ENCODE measurements at regions not wholly inside any gene's neighbourhood (a gene's known extent, or its start where the extent isn't known, plus 50 kb on each side); places are given as distances from the start of the nearest gene placed in this dataset.

- Histone ChIP-seq H3K36me3 (ENCODE audit: insufficient read depth, low read length) (no peaks in the 10 kb centered on the region), H3K4me1 (ENCODE audit: insufficient read depth, low read length) (no peaks in the 10 kb centered on the region)
These were observed 96.2 kb upstream of the NAP1L1 start for GRCh38 chr12:76180401-76181277.

DNA sequence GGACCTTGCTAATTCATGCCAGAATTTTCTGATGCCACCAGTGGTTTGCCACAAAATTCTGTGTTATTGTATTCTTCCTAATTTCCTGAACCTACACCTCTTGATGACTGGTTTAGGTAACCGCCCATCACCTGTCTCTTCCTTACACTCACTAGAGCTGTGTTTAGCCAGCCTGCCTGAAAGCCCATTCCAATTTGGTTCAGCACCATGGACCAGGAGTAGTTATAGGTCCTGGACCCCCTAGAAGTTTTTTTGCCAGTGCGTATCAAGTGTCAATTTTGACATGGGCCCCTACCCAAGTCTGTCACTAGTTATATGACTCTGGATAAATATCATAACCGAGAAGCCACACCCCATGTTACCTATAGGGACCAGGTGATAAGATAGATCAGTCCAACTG, 94.0 kb upstream of the NAP1L1 start:
- TF ChIP-seq, protein P1, sequence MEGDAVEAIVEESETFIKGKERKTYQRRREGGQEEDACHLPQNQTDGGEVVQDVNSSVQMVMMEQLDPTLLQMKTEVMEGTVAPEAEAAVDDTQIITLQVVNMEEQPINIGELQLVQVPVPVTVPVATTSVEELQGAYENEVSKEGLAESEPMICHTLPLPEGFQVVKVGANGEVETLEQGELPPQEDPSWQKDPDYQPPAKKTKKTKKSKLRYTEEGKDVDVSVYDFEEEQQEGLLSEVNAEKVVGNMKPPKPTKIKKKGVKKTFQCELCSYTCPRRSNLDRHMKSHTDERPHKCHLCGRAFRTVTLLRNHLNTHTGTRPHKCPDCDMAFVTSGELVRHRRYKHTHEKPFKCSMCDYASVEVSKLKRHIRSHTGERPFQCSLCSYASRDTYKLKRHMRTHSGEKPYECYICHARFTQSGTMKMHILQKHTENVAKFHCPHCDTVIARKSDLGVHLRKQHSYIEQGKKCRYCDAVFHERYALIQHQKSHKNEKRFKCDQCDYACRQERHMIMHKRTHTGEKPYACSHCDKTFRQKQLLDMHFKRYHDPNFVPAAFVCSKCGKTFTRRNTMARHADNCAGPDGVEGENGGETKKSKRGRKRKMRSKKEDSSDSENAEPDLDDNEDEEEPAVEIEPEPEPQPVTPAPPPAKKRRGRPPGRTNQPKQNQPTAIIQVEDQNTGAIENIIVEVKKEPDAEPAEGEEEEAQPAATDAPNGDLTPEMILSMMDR (IDR thresholded peaks at IDR 0.05; ENCODE audit: borderline replicate concordance, extremely low read depth, low read length, poor library complexity, severe bottlenecking): no peak
- no peak for TF ChIP-seq EZH2 (IDR thresholded peaks at IDR 0.05; ENCODE audit: borderline replicate concordance, low read depth, low read length, severe bottlenecking)
- H3K27ac ChIP-seq (ENCODE audit: low read length): no peak overlapping the region
- H3K9ac ChIP-seq (ENCODE audit: low read depth, low read length): no peak overlapping the region
- H3K27me3 ChIP-seq (ENCODE audit: insufficient read depth, low read length, poor library complexity): peaks cover 5% of the 10 kb centered on the region
- H3K9me3 ChIP-seq (ENCODE audit: insufficient read depth, low read length, severe bottlenecking): no peaks in the 10 kb centered on the region
- H3K4me2 ChIP-seq (ENCODE audit: insufficient read depth, low read length): no peak overlapping the region
- H3K4me3 ChIP-seq (ENCODE audit: low read depth in 1 of 2, low read length in 2 of 2): no peak overlapping the region
- no peak for ATAC-seq (ENCODE audit: insufficient read depth, low read depth)
- H2AFZ ChIP-seq (ENCODE audit: low read depth, low read length): no peak overlapping the region
- no peaks in the 10 kb centered on the region for H3K79me2 ChIP-seq (ENCODE audit: insufficient read depth, low read length)
- no peaks in the 10 kb centered on the region for H4K20me1 ChIP-seq (ENCODE audit: insufficient read depth, low read length)
- DNase-seq: no peak
- H3K36me3 ChIP-seq (ENCODE audit: insufficient read depth, low read length): no peaks in the 10 kb centered on the region
- no peaks in the 10 kb centered on the region for H3K4me1 ChIP-seq (ENCODE audit: insufficient read depth, low read length)

More at GRCh38 chr12:76180401-76181277, 96.2 kb upstream of the NAP1L1 start:
- ATAC-seq (ENCODE audit: insufficient read depth, low read depth) (no peak), DNase-seq (no peak)
- Histone ChIP-seq H3K27ac (ENCODE audit: low read length) (no peak overlapping the region), H3K4me3 (ENCODE audit: low read depth in 1 of 2, low read length in 2 of 2) (no peak overlapping the region), H3K27me3 (ENCODE audit: insufficient read depth, low read length, poor library complexity) (peaks cover 5% of the 10 kb centered on the region), H3K79me2 (ENCODE audit: insufficient read depth, low read length) (no peaks in the 10 kb centered on the region), H3K4me2 (ENCODE audit: insufficient read depth, low read length) (no peak overlapping the region), H2AFZ (ENCODE audit: low read depth, low read length) (no peak overlapping the region), H3K9me3 (ENCODE audit: insufficient read depth, low read length, severe bottlenecking) (no peaks in the 10 kb centered on the region), H4K20me1 (ENCODE audit: insufficient read depth, low read length) (no peaks in the 10 kb centered on the region), H3K9ac (ENCODE audit: low read depth, low read length) (no peak overlapping the region)
- TF ChIP-seq, protein P1 (IDR thresholded peaks at IDR 0.05; ENCODE audit: borderline replicate concordance, extremely low read depth, low read length, poor library complexity, severe bottlenecking): no peak
- no peak for TF ChIP-seq EZH2 (IDR thresholded peaks at IDR 0.05; ENCODE audit: borderline replicate concordance, low read depth, low read length, severe bottlenecking)

DNA sequence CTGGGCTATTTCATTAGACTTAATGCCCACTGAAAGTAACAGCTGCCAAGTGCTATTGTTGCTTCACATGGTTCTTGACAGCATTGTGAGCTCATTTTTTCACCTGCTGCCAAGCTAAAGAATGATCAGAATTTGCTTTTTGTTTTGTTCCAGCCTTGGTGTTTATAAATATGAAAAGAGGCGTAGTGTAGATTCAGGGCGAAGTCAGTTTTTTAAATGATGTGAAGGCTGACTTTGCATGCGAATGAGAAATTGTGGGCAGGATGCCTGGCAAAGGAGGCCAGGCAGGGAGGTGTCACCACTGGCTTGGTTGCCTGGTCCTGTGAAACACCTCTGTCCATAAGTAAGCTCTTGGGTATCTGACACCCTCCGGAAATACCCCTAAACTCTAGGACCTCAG, 93.3 kb upstream of the NAP1L1 start:
- TF ChIP-seq, protein P1 (IDR thresholded peaks at IDR 0.05; ENCODE audit: borderline replicate concordance, extremely low read depth, low read length, poor library complexity, severe bottlenecking): no peak
- no peak for TF ChIP-seq EZH2 (IDR thresholded peaks at IDR 0.05; ENCODE audit: borderline replicate concordance, low read depth, low read length, severe bottlenecking)
- Histone ChIP-seq H3K4me1 (ENCODE audit: insufficient read depth, low read length) (no peaks in the 10 kb centered on the region), H3K27me3 (ENCODE audit: insufficient read depth, low read length, poor library complexity) (peaks cover 5% of the 10 kb centered on the region), H3K9ac (ENCODE audit: low read depth, low read length) (no peak overlapping the region), H4K20me1 (ENCODE audit: insufficient read depth, low read length) (no peaks in the 10 kb centered on the region), H3K4me2 (ENCODE audit: insufficient read depth, low read length) (no peak overlapping the region), H3K36me3 (ENCODE audit: insufficient read depth, low read length) (no peaks in the 10 kb centered on the region), H3K79me2 (ENCODE audit: insufficient read depth, low read length) (no peaks in the 10 kb centered on the region), H3K4me3 (ENCODE audit: low read depth in 1 of 2, low read length in 2 of 2) (no peak overlapping the region), H3K9me3 (ENCODE audit: insufficient read depth, low read length, severe bottlenecking) (no peaks in the 10 kb centered on the region), H3K27ac (ENCODE audit: low read length) (no peak overlapping the region), H2AFZ (ENCODE audit: low read depth, low read length) (no peak overlapping the region)
- DNase-seq (no peak), ATAC-seq (ENCODE audit: insufficient read depth, low read depth) (no peak)
